Activated CD8-positive, alpha-beta memory T cell treated with anti-CD3 and anti-CD28 coated beads for 48 hours (primary cell): ENCODE measurements at regions not wholly inside any gene's neighbourhood (a gene's known extent, or its start where the extent isn't known, plus 50 kb on each side); places are given as distances from the start of the nearest gene placed in this dataset.

Experiments used
- DNase-seq, 3 experiments: peaks; one replicate each; pipeline ENCODE4 v3.0.0-alpha.2; 2020; ENCODE audit warnings: low read depth in 2 of 3, low spot score in 2 of 3

DNA sequence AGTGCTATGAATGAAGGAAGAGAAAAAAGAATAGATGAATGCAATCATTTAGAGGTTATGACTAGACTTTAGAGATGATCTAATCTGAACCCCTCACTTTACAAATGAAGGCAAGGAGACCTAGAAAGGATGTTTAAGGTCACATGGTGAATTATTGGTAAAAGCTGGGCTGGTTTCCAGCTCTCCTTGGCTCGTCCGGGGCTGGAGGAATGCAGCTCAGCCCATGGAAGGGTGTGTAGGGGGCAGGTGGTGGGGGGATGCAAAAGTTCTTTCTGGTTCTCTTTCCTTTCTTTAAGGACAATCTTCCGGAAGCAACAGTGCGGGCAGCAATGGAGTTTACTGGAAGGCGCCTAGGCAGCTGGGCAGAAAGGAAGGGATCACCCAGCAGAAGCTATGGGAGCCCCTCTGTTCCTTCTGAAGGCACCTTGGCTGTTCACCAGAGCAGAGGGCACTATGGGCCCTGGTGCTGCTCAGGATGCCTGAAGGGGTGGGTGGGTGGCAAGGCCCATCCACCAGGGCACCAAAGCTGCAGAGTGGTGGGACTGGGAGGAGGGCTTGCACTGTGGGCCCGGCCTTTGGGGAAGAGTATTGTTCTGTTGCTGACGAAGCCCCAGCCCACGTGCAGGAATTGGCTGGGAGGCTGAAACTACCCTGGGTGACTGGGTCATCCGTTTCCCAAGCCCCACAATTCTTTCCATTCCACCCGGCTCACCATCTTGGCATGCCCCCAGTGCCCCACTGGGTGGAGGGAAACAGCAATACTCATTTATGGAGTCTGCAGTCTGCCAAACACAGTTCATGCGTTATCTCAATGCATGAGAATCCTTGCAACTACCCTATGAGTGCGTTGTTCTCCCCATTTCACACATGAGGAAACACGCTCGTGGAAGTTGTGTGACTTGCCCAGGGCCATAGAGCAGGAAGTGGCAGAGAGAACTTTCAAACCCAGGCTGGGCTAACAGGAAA lies 78.2 kb downstream of the IRF2BPL start:
- no peak for DNase-seq

DNA sequence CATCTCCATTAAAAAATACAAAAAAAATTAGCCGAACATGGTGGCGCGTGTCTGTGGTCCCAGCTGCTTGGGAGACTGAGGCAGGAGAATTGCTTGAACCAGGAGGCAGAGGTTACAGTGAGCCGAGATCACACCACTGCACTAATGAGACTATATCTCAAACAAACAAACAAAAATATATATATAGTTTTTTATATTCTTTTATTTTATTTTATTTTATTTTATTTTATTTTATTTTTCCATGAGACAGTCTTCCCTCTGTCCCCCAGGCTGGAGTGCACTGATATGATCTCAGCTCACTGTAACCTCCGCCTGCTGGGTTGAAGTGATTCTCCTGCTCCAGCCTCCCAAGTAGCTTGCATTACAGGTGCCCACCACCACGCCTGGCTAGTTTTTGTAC lies 79.5 kb downstream of the IRF2BPL start:
- DNase-seq: no peak

DNA sequence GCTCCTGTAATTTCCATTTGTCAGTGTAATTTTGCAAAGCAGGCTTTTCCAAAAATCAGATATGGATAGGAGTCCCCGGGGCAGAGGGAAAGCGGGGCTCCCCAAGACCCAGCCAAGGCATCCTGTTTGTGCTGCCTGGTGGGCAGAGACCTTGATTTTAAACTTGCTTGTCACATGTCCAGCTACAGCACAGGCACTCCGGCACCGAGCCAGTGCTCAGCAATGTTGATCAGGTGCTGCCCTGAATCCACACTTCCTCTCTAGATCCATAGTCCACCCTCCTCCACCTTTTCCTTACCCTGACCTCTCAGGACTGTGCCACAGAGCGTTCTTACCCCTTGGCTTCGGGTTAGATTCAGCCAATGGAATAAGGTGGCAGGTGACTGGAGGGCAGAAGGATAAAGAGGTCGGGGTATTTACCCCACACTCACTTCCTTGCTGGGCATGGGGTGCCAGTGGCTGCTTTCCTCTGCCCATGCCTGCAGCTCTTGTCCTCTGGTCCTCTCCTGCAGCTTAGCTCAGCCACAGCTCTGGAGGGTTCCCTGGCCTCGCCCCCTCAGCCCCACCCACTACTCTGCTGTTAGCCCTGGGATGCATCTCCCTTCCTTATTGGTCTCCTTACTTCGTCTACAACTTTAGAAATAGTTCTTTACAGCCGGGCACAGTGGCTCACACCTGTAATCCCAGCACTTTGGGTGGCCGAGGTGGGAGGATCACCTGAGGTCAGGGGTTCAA lies 80.1 kb downstream of the IRF2BPL start:
- no peak for DNase-seq

DNA sequence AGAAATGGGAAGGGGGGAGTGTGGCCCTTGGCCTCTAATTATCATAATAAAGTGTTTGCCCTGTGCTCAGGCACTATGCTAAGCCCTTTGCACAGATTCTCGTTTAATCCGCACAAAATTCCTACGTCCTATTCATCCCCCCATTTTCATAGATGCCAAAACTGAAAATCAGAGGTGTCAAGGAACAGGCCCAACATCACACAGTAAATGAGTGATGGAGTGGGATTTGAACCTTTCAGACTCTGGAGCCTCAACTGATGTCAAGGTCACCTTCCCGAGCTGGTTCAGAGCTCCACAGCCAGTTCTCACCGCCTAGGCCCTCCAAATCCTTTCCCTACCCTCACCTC lies 80.7 kb downstream of the IRF2BPL start:
- no peak for DNase-seq

DNA sequence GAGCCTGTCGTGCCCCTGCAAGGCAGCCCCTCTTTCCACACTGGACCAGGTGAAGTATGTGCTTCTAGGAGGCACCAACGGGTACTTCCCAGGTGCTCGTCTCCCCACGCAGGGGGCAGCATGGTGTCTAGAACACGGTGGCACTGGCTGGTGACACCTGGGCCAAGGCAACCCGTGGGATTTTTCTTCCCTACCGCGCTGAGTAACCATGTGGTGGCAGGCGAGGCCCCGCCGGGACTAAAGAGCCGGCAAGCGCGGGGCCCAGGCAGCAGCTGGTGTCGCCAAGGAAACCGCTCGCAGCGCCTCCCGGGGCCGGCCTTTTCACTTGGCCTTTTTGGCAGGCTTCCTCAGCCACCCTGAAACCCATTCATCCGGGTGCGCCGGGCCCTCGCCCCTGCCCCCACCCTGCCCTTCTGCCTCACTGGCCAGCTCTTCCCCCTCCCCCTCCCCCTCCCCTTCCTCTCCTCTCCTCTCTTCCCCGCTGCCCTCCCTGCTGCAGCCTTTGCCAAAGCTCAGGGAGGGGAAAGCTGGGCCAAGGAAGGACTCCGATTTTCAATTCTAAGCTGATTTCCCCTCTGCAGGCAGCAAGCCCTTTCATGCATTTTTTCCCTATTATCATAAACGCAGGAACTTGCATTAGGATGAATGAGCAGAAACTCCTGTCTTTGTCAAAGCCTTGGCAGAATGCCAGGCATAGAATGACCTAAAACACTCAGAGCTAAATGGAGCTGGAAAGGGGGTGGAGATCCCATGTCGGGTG lies 81.2 kb downstream of the IRF2BPL start:
- peak; percentile 47 to 68 (median 56) for DNase-seq

DNA sequence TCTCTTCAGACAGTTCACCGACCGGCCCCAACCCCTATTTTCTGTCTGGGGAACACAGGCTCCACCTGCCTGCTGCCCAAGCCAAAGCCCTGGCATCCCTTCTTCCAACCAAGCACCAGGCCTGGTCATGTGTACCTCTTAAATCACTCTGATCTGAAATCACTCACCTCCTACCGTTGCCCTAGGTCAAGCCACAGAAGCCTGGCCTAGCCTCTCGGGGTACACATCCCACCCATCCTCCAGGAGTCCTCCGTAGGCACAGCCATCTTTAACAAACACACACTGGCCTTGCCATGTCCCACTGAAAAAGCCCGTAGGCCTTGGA lies 81.8 kb downstream of the IRF2BPL start:
- DNase-seq: no peak

DNA sequence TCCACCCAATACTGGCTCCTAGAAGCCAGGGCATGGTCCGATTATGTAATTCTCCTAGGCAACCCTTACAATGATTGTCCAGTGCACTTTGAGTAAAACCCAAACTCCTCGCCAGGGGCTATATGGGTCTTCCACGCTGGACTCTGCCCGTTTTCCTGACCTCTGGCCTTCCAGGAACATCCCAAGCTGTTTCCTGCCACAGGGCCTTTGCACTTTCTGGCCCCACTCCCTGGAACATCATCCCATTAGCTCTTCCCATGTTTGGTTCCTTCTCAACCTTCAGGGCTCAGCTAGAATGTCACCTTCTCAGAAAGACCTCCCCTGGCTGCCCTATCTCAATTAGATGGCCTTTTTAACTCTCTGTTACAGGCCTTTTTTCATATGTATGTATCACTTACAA lies 85.4 kb downstream of the IRF2BPL start:
- DNase-seq: no peak

DNA sequence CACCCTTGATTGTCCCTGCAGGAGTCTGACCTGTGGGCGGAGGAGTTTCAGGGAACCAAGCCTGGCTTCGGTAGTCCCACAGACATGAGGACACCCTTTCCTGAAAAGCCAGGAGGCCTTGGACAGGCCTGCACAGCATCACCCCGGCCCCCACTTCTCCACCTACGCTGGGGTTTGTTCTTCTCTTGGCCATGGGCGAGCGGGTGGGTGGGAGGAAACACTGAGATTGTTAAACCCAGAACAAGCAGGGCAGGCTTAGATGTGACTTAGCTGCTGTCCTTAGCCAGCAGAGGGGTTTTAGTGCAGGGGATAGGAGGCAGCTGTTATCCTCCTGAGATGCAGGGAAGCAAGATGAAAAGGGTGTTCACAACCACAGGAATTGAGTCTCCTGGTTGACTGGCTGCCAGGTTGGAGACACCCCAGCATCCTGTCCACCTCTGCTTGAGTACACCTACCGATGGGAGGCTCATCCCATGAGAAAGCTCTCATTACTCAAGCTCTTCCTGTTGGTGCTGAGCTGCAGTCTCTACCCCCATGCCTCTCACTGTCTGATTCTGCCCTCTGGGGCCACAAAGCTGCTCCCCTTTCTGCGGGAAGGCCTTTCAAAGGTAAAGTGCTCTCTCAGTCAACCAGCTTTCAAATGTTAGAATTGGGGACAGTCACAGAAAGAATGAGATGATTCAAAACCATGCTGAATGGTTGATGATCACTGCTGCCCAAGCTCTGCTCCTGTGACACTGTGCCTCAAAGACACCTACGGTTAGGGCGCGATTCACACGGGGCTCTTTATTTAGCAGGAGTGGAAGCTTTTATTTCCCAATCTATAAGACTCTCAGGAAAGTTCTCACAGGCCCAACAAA lies 86.3 kb downstream of the IRF2BPL start:
- DNase-seq: no peak

DNA sequence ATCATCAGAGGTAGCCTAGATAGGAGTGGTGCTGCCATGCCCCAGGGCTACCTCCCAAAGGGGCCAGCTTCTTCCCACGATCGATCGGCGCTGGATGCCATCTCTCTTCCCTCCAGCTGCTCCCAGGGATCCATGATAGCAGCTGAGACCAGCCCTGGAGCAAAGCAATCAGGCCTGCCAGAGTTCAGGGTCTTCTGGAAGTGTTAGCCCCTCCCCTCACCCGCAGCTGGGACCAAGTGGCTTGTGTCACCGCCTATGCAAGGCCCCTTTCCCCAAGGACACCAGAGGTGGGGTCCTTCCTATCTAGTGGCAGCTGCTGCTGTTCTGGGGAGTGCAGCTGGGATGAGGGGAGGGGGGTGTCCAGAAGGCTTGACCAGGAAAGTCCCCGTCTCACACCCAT lies 87.0 kb downstream of the IRF2BPL start:
- no peak for DNase-seq

DNA sequence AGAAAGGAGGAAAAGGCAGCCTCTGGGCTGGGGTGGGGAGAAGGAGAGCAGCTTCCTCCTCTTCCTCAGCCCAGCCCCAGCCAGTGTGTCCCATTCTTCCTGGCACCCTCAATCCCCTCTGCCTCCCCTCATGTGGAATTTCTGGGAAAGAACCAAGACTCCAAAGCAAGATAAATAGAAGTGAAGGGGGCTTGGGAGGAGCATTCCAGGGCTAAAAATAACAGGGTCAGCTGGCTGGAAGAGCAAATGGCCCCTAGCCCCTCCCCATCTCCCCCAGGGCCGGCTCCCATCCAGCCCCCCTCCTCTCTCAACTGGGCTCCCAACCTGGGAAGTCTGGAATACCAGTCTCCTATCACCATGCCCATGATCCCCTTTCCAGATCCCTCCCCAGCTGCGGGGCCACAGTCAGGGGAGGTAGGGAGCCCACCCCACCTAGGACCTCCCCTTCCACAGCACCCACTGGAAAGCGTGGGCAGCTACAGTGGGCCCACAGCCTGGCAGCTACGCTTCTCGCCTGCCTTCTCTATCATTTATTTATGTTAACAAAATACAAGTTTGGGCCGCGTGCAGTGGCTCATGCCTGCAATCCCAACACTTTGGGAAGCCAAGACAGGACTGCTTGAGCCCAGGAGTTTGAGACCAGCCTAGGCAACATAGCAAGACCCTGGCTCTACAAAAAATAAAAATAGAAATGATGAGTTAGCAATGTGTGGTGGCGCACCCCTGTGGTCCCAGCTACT lies 88.3 kb downstream of the IRF2BPL start:
- no peak for DNase-seq

DNA sequence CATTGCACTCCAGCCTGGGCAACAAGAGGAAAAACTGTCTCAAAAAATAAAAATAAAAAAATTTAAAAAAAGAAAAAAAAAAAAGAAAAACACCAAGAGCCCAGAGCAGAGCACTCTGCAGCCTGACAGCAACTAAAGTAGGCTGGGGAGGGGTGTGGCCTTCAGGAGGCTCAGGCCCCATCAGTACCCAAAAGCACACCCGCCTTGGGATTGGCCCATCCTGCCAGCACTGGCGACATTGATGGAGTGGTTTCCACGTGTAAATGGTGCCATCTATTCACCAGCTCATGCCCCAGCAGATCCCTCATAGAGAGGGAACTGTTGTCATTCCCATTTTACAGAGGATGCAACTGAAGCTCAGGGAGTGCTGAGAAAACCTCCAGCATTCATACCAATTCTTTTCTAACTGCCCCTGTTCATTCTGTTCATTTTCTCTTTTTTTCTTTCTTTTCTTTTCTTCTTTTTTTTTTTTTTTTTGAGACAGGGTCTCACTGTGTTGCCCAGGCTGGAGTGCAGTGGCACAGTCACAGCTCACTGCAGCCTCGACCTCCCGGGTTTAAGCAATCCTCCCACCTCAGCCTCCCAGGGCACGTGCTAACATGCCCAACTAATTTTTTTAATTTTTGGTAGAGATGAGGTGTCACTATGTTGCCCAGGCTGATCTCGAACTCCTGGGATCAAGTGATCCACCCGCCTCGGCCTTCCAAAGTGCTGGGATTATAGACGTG lies 89.3 kb downstream of the IRF2BPL start:
- no peak for DNase-seq

DNA sequence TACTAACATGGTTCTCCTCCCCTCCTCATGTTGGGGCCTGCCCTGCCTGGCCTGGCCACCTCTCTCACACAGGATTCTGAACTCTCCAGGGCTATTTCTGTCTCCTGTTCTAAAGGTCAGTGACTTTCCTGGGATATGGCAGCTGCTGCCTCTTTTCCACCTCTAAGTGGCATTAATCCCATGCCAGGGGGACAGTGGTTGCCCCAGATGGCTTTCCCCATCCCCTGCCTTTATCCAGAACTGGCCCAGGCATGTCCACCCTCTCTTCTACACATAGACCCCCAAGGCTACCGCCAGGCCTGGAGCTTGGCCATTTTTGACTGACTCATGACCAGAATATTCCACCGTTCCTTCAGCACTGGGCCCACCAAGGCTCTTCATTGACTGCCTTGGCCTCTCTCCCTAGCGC lies 90.4 kb downstream of the IRF2BPL start:
- no peak for DNase-seq

DNA sequence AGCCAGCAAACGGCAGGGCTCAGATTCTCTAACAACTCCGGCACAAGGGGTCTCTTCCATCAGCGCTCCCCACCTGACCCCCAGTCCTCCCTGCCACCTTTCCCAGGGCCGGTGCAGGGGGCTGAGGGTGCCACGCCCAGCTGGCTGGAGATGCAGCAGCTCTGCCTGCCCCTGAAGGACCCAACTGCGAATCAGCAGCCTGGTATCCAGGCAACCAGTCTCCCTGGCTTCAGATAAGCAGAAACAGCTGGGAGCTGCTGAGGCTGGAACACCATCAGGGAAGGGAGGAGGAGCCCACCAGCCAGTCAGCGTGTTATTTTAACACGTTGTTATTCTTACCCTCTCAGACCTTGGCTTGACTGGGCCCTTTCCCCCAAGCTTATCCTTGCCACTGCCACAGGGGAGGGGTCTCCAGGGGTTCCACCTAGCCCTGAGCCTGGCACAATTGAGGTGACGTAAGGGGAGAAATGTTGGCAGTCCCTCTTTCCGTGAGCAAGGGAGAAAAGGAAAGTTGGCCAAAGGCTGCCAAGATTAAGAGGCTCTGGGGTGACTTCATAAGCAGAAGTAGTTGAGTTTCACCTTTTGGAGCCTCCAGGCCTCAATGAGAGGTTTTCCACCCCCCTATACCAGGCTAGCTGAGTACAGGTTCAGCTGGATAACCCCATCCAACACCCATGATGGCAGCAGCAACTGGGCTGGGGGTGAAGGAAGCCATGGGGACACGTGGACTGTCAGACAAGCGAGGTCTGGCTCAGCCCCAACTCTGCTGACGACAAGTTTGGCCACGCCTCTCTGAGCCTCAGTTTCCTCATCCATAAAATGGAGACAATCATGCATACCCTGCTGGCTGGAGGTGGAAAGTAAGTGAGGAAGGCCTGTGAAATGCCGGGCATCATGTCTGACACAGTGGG lies 91.1 kb downstream of the IRF2BPL start:
- no peak for DNase-seq

DNA sequence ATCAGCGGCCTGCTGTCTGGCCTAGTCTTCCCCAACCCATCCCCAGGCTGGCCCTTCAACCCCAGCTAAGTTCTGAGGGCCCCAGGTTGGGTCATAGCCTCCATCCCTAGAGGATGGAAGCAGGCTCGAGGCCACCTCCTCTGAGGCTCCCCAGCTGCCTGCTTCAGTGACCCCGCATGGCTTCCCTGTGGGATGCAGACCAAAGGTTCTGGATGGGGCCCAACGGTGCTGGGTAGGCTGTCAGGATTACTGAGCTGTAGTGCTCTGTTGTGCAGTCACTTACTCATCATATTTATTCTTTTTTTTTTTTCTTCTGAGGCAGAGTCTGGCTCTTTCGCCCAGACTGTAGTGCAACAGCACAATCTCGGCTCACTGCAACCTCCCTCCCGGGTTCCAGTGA lies 92.0 kb downstream of the IRF2BPL start:
- DNase-seq: no peak

DNA sequence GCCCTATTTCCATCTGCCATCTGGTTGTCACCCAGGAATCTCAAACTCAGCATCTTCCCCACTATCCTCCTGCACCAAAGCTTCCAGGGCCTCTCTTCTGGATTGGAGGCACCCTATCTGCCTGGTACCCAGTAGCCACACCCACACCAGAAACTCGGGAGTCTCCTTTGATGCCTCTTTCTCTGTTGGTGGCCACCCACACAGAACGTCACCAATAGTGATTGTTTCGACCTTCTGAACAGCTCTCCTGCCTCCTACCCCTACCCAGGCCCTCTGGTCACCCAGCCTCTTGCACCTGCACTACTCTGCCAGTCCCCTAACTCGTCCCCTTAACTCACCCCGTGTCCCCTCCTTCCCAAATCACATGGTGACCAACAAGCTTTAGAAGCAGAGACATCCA lies 95.0 kb downstream of the IRF2BPL start:
- no peak for DNase-seq

DNA sequence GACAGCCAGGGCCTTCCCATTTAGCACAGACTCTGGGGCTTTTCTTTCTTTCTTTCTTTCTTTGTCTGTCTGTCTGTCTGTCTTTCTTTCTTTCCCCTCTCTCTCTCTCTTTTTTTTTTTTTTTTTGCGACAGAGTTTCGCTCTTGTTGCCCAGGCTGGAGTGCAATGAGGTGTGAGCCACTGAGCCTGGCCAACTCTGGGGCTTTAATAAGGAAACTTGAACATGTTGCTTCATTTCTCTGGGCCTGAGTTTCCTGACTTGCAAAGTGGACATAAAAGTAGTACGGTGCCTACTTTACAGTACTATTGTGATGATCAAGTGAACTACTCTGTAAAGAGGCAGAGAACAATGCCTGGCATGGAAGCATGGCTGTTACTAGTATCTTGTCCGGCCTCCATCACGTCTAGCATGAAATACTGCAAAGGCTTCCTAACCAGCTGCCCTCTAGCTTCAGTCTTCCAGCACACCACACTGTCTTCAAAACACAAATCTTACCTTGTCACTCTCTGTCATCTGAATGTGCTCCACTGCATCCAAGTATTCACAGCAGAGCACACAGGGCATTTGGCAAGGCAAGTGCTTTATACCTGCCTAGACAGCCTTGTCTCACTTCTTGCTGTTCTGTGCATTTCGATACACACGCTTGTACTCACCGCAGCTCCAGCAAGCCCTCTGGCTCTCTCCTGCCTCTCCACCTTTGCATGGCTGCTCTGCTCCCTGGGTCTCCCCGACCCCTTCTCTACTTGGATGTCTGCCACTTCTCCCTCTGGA lies 96.7 kb downstream of the IRF2BPL start:
- no peak for DNase-seq

DNA sequence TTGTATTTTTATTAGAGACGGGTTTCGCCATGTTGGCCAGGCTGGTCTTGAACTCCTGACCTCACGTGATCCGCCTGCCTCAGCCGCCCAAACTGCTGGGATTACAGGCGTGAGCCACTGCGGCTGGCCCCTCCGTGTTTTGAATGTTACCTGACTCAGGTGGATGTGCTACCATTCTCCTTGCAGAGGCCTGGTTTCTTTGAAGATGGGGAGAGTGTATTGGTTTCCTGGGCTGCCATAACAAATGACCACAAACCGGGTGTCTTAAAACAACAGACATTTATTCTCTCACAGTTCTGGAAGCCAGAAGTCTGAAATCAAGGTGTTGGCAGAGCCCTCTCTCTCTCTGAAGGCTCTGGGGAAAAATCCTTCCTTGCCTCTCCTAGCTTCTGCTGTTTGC lies 98.0 kb downstream of the IRF2BPL start:
- no peak for DNase-seq

DNA sequence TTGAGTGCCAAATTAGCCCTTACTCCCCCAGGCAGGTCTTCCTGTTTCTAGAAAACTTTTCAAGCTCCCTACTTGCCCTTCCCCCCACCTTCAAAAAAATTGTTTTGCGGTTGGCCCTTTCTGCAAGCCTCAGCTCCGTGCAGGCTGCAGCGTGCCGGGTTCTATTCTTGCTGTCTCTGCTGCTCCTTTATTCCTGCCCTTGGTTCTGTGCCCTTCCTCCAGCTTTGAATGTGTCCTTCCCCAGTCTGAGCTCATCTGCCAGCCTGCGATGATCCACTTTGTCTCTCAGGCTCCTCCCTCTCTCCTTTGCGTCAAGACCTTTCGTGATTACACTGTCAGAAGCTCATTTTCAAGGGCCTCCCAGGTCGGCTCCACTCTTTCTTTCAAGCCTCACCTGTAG lies 98.6 kb downstream of the IRF2BPL start:
- no peak for DNase-seq
